A673 (cell line): ENCODE measurements at regions not wholly inside any gene's neighbourhood (a gene's known extent, or its start where the extent isn't known, plus 50 kb on each side); places are given as distances from the start of the nearest gene placed in this dataset.

Experiments
- CTCF ChIP-seq: fragments of 300-800, 200-600 bp; sonication (generic); conservative IDR thresholded peaks from 2 replicates; pipeline ENCODE4 v1.5.1; 2017; ENCODE audit warnings: low read depth, mild to moderate bottlenecking, antibody characterized with exemption, low read length, moderate library complexity, mixed read lengths
- EZH2 ChIP-seq: fragments of 200-600 bp; sonication (generic); IDR thresholded peaks from 2 replicates; pipeline ENCODE4 v1.6.1; 2017; ENCODE audit warnings: borderline replicate concordance, low read depth, mild to moderate bottlenecking, mixed read lengths, antibody characterized with exemption, low read length; ENCODE audit not compliant: poor library complexity, severe bottlenecking

GRCh38 chr13:105365831-105366230 lies 1169.6 kb downstream of the EFNB2 start:
- TF ChIP-seq CTCF: no peak
- TF ChIP-seq EZH2: no peak
